HFF-Myc (cell line): ENCODE measurements at regions not wholly inside any gene's neighbourhood (a gene's known extent, or its start where the extent isn't known, plus 50 kb on each side); places are given as distances from the start of the nearest gene placed in this dataset.

Experiments used
- DNase-seq: peaks from one replicate; pipeline ENCODE4 v3.0.0-alpha.2; 2011; ENCODE audit warnings: low read depth; ENCODE audit errors: extremely low read depth
- H3K4me3 ChIP-seq: replicated peaks from 2 replicates; pipeline ENCODE4 v1.5.1; 2011; ENCODE audit warnings: low read depth, mild to moderate bottlenecking, control low read depth, low read length
- CTCF ChIP-seq: IDR thresholded peaks from 2 replicates; pipeline ENCODE4 v1.5.1; 2012; ENCODE audit warnings: mild to moderate bottlenecking, low read depth, low read length, control low read depth; ENCODE audit errors: missing control alignments

- TF ChIP-seq CTCF = no peak
- DNase-seq = no peak
- H3K4me3 ChIP-seq = no peak overlapping the region
These were observed 372.4 kb upstream of the RPS6KA3 start for GRCh38 chrX:20639115-20639514.

- no peak for TF ChIP-seq CTCF
- no peak overlapping the region for H3K4me3 ChIP-seq
- no peak for DNase-seq
These were observed 370.6 kb upstream of the RPS6KA3 start for GRCh38 chrX:20637351-20637750.

GRCh38 chrX:20633451-20633850 lies 366.7 kb upstream of the RPS6KA3 start:
- TF ChIP-seq CTCF = no peak
- no peak for DNase-seq
- no peak overlapping the region for H3K4me3 ChIP-seq

GRCh38 chrX:20623448-20623847 lies 356.7 kb upstream of the RPS6KA3 start:
- DNase-seq = no peak
- TF ChIP-seq CTCF = no peak
- H3K4me3 ChIP-seq = no peak overlapping the region

- H3K4me3 ChIP-seq = no peak overlapping the region
- no peak for TF ChIP-seq CTCF
- no peak for DNase-seq
These were observed 353.6 kb upstream of the RPS6KA3 start for GRCh38 chrX:20620306-20620705.

- TF ChIP-seq CTCF = no peak
- H3K4me3 ChIP-seq = no peak overlapping the region
- DNase-seq = no peak
These were observed 343.3 kb upstream of the RPS6KA3 start for GRCh38 chrX:20609916-20610415.

- no peak for DNase-seq
- no peak for TF ChIP-seq CTCF
- H3K4me3 ChIP-seq = no peak overlapping the region
These were observed 340.1 kb upstream of the RPS6KA3 start for GRCh38 chrX:20606831-20607230.
